Activated T-cell treated with anti-CD3 and anti-CD28 coated beads for 24 hours (primary cell): ENCODE measurements at regions not wholly inside any gene's neighbourhood (a gene's known extent, or its start where the extent isn't known, plus 50 kb on each side); places are given as distances from the start of the nearest gene placed in this dataset.

Experiments used
- DNase-seq: peaks from one replicate; pipeline ENCODE4 v3.0.0-alpha.2; 2020; ENCODE audit warnings: low read depth

- no peak for DNase-seq
Measured at GRCh38 chr2:15045054-15045453, 412.5 kb downstream of the LRATD1 start.

- no peak for DNase-seq
Measured at GRCh38 chr2:15047184-15047583, 414.7 kb downstream of the LRATD1 start.

DNA sequence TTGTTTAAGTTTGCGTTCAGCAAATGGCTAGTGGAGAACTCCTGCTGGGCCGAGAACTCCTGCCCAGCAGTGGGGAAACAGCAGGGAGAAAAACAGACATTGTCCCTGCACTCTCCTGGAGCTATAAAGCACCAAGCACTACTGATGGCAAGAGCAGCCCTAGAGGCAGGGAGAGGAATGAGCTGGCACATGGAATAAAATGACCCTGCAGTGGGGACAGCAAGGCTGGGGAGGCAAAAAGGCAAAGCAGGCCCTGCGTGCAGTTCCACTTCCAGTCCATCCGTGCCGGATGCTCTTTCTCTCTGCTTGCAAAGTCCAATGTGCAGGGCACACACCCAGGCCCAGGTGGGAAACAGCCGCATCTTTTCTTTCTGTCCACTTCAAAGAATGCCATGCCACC lies 415.5 kb downstream of the LRATD1 start:
- DNase-seq = no peak

- no peak for DNase-seq
Measured at GRCh38 chr2:15049096-15049993, 416.8 kb downstream of the LRATD1 start.

- no peak for DNase-seq
Measured at GRCh38 chr2:15050483-15050882, 418.0 kb downstream of the LRATD1 start.

- no peak for DNase-seq
Measured at GRCh38 chr2:15053542-15053941, 421.0 kb downstream of the LRATD1 start.

DNA sequence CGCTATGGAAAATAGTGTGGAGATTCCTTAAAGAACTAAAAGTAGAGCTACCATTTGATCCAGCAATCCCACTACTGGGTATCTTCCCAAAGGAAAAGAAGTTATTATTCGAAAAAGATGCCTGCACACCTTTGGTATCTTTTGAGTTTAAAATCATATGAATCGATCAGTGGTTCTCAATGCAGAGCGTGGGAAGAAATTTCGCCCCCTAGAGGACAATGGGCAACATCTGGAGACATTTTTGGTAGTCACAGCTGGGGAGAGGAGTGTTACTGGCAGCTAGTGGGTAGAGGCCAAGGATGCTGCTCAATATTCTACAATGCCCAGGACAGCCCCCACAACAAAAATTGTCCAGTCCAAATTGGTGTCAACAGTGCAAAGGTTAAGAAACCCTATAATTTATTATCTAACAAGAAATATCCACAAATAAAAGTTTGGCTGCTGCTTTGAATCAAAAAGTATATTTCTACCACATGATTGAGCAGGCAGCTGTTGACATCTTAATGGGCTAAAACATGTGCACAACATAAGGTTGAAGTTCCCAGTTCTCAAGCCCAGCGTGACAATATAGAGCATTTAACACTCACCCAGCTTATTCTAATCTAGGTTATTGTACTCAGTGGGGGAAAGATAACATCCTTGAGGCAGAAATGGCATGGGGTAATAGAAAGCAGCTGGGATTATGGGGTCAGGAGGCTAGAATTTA lies 425.7 kb downstream of the LRATD1 start:
- DNase-seq = no peak

- no peak for DNase-seq
Measured at GRCh38 chr2:15058721-15059157, 426.2 kb downstream of the LRATD1 start.

DNA sequence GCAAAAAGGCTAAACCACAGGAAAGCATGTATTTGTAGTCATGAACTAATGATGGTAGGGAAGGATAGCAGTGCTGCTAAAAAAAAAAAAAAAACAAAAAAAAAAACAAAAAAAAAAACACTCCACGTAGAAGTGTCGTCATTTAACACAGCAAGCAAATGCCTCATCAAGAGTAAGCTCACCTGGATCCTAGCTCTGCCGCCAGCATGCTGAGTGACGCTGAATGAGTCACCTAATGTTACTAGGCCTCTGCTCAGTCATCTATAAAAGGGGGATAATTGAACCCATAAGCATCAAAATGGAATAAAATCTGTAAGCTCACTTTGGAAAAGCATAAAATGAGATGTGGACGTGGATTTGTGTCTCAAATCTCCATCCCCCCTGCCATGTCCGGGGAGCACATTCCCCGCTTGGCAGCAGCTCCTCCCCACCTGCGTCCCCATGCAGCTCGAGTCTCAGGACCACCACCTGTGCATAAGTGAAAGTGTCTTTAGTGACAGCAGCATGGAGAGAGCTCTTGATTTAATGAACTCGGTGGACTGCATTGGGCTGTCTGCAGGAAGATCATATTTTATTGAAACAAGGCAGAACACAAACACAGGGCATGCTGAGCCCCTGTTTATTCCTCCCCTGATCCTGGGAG lies 427.5 kb downstream of the LRATD1 start:
- DNase-seq = no peak

DNA sequence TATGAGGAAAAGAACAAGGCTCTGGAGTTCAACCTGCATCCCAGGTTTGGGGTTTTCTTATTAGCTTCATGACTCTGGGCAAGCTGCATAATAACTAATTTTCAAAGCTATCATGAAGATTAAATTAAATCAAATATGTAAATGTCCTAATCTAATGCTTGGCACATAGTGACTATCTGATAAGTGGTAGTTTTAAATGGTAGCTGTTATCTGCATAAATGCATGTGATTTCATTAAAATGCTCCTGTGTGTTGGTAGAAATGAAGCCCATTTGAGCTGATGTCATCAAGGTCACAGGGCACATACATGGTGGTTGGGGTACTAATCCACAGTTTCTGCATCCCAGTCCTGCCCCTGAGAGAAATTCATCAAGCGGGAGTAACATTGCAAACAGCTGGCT lies 428.8 kb downstream of the LRATD1 start:
- DNase-seq = no peak

DNA sequence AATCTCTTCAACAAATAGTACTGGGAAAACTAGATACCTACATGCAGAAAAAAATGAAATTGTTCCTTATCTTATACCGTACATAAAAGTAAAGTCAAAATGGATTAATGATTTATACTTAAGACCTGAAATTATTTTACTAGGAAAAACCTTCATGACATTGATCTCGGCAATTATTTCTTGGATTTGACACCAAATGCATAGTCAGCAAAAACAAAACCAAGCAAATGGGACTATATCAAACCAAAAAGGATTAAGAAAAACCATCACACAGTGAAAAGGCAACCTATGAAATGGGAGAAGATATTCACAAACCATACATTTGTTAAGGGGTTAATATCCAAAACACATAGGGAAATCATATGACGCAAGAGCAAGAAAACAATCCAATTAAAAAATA lies 433.6 kb downstream of the LRATD1 start:
- no peak for DNase-seq

DNA sequence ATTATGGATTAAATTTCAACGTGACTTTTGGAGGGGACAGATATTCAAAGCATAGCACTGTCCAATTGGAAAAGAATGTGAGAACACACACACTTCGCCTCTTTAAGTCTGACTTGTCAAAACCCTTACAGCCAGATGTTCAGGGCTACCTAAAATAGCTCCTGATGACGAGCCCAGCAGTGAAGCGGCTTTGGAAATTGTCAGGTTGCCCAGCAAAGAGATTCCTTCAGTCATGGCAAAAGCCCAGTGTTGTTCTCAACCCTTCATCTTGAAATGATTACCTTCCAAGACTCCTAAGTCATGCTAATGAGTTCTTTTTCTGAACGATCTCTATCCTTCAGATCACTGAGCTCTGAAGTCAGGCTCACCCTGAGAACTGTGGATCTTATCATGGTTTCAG lies 436.6 kb downstream of the LRATD1 start:
- no peak for DNase-seq

- DNase-seq = no peak
Measured at GRCh38 chr2:15072836-15073235, 440.3 kb downstream of the LRATD1 start.

GRCh38 chr2:15073664-15074063 lies 441.1 kb downstream of the LRATD1 start:
- no peak for DNase-seq

DNA sequence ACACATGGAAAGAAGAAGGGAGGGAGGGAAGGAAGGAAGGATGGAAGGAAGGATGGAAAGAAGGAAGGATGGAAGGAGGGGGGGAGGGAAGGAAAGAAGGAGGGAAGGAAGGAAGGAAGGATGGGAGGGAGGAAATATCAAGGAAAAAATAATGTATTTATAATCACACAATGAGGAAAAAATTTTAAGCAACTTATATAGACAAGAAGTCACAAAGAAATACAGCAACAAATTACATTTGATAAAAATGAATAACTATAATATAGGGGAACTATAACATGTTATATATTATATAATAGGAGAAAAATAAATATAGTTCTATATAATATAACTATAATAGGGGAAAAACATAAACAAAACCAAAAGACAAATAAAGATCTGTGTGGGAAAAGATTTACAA lies 441.8 kb downstream of the LRATD1 start:
- DNase-seq = no peak

GRCh38 chr2:15074751-15075700 lies 442.5 kb downstream of the LRATD1 start:
- no peak for DNase-seq

DNA sequence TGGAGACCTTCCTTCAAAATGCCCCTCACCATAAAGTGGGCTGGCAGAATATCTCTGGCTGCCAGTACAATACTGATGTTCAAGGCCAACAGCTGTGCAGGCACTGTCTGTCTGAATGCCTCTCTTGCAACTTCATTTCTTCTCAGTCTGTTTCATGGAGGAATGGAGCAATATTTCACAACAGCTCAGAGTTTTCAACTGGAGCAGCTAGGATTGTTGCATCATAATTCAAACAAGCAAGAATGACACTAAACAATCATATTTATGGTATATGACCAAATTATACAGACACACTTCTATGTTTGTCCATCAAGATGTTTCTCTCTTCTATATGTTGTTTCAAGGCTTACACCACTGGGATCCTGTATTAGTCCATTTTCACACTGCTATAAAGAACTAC lies 444.2 kb downstream of the LRATD1 start:
- DNase-seq = no peak

DNA sequence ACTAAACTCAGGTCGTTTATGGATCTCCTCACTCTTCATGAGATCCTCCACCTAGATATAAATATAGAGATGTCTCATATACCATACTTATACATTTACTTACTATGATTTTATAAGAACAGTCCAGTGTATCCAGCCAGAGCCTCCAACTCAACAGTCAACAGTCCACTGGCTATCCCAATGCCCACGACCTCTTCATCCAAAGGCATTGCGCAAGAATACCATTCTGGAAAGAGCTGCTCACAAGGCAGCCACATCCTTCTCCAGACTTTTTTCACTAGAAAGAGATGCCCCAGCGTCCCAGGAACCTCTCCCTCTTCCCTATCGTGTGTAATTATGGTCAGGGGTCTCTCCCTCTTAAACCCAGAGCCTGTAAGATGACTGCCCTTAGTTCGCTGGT lies 448.8 kb downstream of the LRATD1 start:
- no peak for DNase-seq

DNA sequence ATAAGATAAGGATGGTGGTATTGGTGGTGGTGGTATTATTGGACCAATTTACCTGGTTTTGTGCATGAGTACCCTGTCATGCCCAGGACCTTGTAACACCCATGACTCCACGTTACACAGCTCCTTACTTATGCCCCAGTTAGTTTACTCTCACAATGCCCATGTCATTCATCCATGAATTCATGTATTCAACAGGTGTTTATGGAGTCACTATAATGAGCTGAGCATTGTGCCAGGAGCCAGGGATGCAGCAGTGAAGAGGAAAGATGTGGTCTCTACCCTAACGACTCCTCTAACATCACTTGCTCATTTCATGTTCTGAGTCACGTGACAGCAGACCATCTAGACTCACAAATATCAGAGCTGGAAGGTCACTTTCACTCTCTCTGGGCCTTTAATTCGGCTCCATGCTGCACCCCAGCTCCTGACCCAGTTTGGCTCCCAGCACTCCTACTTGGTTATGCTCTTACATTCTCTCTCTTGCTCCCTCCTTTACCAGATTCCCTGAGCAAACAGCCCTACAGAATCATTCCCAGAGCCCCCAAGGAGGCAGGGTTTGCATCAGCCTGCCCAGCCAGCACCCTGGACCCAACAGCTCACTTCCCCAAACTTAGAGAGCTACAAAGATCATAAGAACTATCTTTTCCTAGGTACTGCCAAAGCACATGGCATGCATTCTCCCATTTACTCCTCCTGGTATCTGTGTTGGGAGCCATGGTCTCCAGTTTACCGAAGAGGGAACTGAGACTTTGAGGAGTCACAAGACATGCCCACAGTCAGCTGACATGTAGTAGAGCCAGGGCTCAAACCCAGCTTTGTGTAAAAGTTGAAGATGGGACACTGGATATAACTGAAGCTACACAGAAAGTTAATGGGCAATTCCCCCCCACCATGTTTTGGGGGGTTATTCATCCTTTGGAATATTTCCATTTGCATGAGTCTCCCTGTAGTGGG lies 449.9 kb downstream of the LRATD1 start:
- no peak for DNase-seq

GRCh38 chr2:15084826-15085489 lies 452.4 kb downstream of the LRATD1 start:
- DNase-seq = no peak
